ENCODE measurements at regions not wholly inside any gene's neighbourhood (a gene's known extent, or its start where the extent isn't known, plus 50 kb on each side); places are given as distances from the start of the nearest gene placed in this dataset.

- H3K4me3 Mint-ChIP-seq = no peak overlapping the region
- peaks cover 38% of the 10 kb centered on the region for H3K9me3 Mint-ChIP-seq
- ChIA-PET CTCF (no interaction called here), POLR2A (no interaction called here)
- peaks cover 82% of the 10 kb centered on the region for H3K27me3 Mint-ChIP-seq (ENCODE audit: low read depth)
- peaks cover 9% of the 10 kb centered on the region for H3K36me3 Mint-ChIP-seq
- no peak for ATAC-seq
- H3K4me1 Mint-ChIP-seq = no peaks in the 10 kb centered on the region
- DNase-seq (ENCODE audit: low spot score) = no peak
- no peak overlapping the region for H3K27ac Mint-ChIP-seq
- TF ChIP-seq ATF2 (CRISPR knock-in tag; IDR thresholded peaks at IDR 0.05; ENCODE audit: borderline replicate concordance, low read depth) = no peak
- no peak for TF ChIP-seq IRF2 (CRISPR knock-in tag; IDR thresholded peaks at IDR 0.05; ENCODE audit: borderline replicate concordance, low read depth)
- TF ChIP-seq NR3C1 (CRISPR knock-in tag; conservative IDR thresholded peaks at IDR 0.05; ENCODE audit: low read depth) = no peak
- no peak for TF ChIP-seq ZNF671 (CRISPR knock-in tag; IDR thresholded peaks at IDR 0.05)
- TF ChIP-seq ZNF263 (CRISPR knock-in tag; IDR thresholded peaks at IDR 0.05; ENCODE audit: low read depth) = no peak
- TF ChIP-seq CTCF (IDR thresholded peaks at IDR 0.05) = no peak
- TF ChIP-seq PRDM15 (CRISPR knock-in tag; IDR thresholded peaks at IDR 0.05) = no peak
- TF ChIP-seq E2F5 (CRISPR knock-in tag; IDR thresholded peaks at IDR 0.05) = no peak
- no peak for TF ChIP-seq AR (CRISPR knock-in tag; IDR thresholded peaks at IDR 0.05)
- no peak for TF ChIP-seq SMAD4 (CRISPR knock-in tag; IDR thresholded peaks at IDR 0.05)
- no peak for TF ChIP-seq FOXP4 (CRISPR knock-in tag; IDR thresholded peaks at IDR 0.05)
- no peak for TF ChIP-seq ESRRA (CRISPR knock-in tag; IDR thresholded peaks at IDR 0.05; ENCODE audit: borderline replicate concordance)
- no peak for TF ChIP-seq FOXJ3 (CRISPR knock-in tag; IDR thresholded peaks at IDR 0.05; ENCODE audit: borderline replicate concordance)
- no peak for TF ChIP-seq ZBTB43 (CRISPR knock-in tag; IDR thresholded peaks at IDR 0.05)
- no peak for TF ChIP-seq RELA (CRISPR knock-in tag; IDR thresholded peaks at IDR 0.05; ENCODE audit: borderline replicate concordance)
- TF ChIP-seq ZNF423 (CRISPR knock-in tag; IDR thresholded peaks at IDR 0.05) = no peak
- no peak for TF ChIP-seq IRF1 (CRISPR knock-in tag; IDR thresholded peaks at IDR 0.05)
Observed at GRCh38 chr4:92215476-92215875, 88.3 kb upstream of the GRID2 start.
